H7 (cell line): ENCODE measurements at regions not wholly inside any gene's neighbourhood (a gene's known extent, or its start where the extent isn't known, plus 50 kb on each side); places are given as distances from the start of the nearest gene placed in this dataset.

Source experiments
- DNase-seq: peaks from one replicate; pipeline ENCODE4 v3.0.0; 2012
- H3K27me3 ChIP-seq: 2 replicates; pipeline ENCODE4 v1.6.0; 2011; ENCODE audit warnings: mild to moderate bottlenecking, low read length; ENCODE audit not compliant: control insufficient read depth, insufficient read depth
- H3K36me3 ChIP-seq: replicated peaks from 2 replicates; pipeline ENCODE4 v1.5.1; 2011; ENCODE audit warnings: low read length; ENCODE audit not compliant: control insufficient read depth, insufficient read depth
- H3K4me3 ChIP-seq: 2 replicates; pipeline ENCODE4 v1.5.1; 2011; ENCODE audit warnings: low read depth, mild to moderate bottlenecking, control low read depth, low read length, moderate library complexity; ENCODE audit not compliant: insufficient read depth

- Histone ChIP-seq H3K36me3 (no peaks in the 10 kb centered on the region), H3K4me3 (no peak overlapping the region), H3K27me3 (no peaks in the 10 kb centered on the region)
- no peak for DNase-seq
These were observed 173.6 kb upstream of the AKR1E2 start for GRCh38 chr10:4652111-4653010.

DNA sequence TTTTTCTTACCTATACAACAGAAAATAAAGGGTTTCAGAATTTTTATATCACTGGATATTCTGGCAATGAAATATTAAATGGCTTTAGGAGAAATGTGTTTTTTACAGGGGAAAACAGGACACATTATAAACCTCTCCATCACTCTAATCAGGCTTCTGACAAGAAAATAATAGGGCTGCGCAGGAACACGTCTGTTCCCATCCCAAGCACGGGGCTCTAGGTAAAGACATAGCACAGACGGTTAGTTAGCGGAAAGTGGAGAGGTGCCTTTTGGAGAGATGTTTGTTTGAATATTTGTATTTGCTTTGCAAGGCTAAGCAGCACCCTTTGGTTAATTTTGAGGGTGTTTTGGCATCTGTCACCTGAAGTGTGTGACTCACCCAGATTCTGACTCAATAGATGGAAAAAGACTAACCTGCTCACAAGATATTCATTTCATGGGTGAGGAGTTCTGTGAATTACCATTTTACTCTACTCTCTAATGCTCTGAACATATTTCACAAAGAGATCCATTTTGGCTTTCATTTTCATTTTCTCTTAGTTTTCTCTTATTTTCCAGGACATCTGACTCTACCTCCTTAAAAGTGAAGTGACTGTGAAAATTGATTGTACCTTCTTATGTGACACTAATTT is 174.5 kb upstream of the AKR1E2 start:
- H3K36me3 ChIP-seq: no peaks in the 10 kb centered on the region
- no peak overlapping the region for H3K4me3 ChIP-seq
- H3K27me3 ChIP-seq: no peaks in the 10 kb centered on the region
- DNase-seq: no peak

GRCh38 chr10:4650582-4650981 is 175.4 kb upstream of the AKR1E2 start:
- H3K27me3 ChIP-seq: no peaks in the 10 kb centered on the region
- no peaks in the 10 kb centered on the region for H3K36me3 ChIP-seq
- no peak for DNase-seq
- H3K4me3 ChIP-seq: no peak overlapping the region

- H3K4me3 ChIP-seq: no peak overlapping the region
- no peaks in the 10 kb centered on the region for H3K27me3 ChIP-seq
- DNase-seq: no peak
- H3K36me3 ChIP-seq: no peaks in the 10 kb centered on the region
These were observed 176.0 kb upstream of the AKR1E2 start for GRCh38 chr10:4649886-4650508.

GRCh38 chr10:4649471-4649870 is 176.5 kb upstream of the AKR1E2 start:
- DNase-seq: no peak
- H3K27me3 ChIP-seq: no peaks in the 10 kb centered on the region
- H3K36me3 ChIP-seq: no peaks in the 10 kb centered on the region
- no peak overlapping the region for H3K4me3 ChIP-seq

GRCh38 chr10:4648999-4649398 is 177.0 kb upstream of the AKR1E2 start:
- no peaks in the 10 kb centered on the region for H3K27me3 ChIP-seq
- H3K36me3 ChIP-seq: no peaks in the 10 kb centered on the region
- H3K4me3 ChIP-seq: no peak overlapping the region
- DNase-seq: no peak

GRCh38 chr10:4647109-4647785 is 178.8 kb upstream of the AKR1E2 start:
- Histone ChIP-seq H3K27me3 (no peaks in the 10 kb centered on the region), H3K4me3 (no peak overlapping the region)
- no peak for DNase-seq

DNA sequence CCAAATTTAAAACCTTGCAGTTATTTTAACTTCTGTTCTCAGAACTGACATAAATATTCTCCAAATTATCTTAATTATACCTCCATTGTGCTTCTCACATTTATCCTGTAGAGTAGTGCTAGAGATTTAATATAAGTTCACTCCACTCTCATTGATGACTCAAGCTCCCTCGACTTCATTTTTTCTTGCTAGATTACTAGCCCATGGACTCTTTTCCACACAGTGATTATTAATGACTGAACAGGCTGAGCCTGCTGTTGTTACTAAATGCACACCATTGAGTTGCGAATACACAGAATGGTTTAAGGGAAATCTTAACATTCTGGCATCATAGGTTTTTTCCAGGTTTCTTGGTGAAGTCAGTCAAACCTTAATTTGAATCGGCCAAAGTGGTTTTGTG is 179.5 kb upstream of the AKR1E2 start:
- Histone ChIP-seq H3K4me3 (no peak overlapping the region), H3K36me3 (no peaks in the 10 kb centered on the region), H3K27me3 (no peaks in the 10 kb centered on the region)
- DNase-seq: no peak

More at GRCh38 chr10:4647109-4647785, 178.8 kb upstream of the AKR1E2 start:
- no peaks in the 10 kb centered on the region for H3K36me3 ChIP-seq

DNA sequence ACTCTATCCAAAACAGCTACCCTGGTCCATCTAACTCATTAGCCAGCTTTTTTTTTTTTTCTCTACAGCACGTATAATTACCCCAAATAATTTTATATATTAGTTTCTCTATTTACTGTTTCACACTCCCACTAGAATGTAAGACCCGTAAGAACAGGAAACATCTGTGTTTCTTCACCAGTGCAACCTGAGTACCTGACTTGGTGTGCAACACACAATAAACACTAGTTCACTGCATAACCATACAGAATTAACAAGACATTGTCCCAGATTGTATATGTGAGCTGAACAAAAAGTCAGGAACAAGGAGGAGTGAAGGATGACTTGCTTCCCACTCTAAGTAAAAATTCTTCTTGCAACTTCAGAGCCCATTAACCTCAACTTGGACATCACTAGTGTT is 180.2 kb upstream of the AKR1E2 start:
- H3K4me3 ChIP-seq: no peak overlapping the region
- DNase-seq: no peak
- H3K27me3 ChIP-seq: no peaks in the 10 kb centered on the region
- no peaks in the 10 kb centered on the region for H3K36me3 ChIP-seq

DNA sequence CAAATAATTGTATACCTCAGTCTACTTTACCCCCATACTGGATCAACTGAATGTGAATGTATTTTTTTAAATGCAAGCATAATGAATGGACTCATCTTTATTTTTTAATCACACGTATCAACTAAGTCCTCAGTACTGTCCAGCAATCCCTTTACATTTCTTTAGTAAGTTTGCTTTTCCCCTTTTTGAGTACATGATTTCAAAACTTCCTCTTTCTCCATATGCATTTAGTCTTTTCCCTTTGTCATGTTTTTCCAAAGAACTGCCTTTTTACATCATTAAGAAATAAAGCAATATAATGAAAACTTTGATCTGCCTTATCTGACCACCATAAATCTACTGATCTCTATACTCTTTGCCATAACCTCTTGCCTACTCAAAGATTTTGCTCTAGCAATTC is 182.5 kb upstream of the AKR1E2 start:
- Histone ChIP-seq H3K4me3 (no peak overlapping the region), H3K36me3 (no peaks in the 10 kb centered on the region), H3K27me3 (no peaks in the 10 kb centered on the region)
- DNase-seq: no peak

DNA sequence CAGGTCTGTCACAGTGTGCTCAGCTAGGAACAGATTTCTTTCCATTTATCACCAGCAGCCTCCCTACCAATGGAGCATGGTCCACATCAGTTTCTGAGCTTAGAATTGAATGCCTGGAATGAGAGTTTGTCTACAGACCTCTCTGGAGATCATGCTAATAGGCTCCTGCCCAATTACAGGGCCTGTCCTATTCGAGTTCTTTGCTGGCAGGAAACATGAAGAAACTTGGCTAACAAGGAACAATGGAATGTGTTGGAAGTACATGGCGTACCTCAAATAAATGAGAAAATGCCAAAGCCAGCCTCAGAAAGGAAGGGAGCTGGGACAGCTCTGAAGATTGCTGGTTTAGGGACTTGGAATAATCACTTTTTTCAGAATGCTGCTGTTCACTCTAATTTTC is 186.0 kb upstream of the AKR1E2 start:
- Histone ChIP-seq H3K4me3 (no peak overlapping the region), H3K27me3 (no peaks in the 10 kb centered on the region), H3K36me3 (no peaks in the 10 kb centered on the region)
- DNase-seq: no peak

DNA sequence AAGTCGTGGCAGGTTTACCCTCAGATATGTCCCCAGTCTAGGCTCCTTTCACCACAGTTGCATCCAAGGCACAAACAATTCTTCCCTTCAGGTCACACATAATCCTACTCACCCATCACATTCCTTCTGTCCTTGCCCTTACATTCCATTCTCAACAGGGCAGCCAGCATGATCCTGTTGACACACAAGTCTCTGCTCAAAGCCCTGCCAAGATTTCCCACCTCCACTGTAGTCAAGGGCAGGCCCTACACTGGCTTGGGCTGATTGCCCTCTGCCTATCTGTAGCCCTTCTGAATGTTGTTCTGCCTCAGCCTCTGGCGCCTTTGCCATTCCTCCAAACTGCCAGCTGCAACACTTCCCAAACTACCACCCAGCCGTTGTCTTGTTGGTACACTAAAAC is 187.9 kb upstream of the AKR1E2 start:
- Histone ChIP-seq H3K27me3 (no peaks in the 10 kb centered on the region), H3K4me3 (no peak overlapping the region), H3K36me3 (no peaks in the 10 kb centered on the region)
- no peak for DNase-seq

DNA sequence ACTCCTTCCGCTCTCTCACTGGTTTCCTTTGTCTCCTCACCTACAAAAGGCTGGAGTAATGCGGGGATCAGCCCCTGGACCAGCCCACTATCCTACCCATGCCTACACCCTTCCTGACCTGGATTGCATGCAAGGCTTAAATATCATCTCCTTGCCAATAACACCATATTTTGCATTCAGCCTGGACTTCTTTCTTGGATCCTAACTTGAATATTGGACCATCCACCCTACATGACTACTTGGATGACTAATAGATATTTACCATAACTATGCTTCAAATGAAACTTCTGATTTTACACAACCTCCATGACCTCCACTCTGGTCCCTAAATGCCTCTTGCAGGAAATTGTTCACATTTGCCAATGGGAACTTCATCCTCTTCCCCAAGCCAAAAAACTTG is 188.3 kb upstream of the AKR1E2 start:
- H3K4me3 ChIP-seq: no peak overlapping the region
- H3K36me3 ChIP-seq: no peaks in the 10 kb centered on the region
- DNase-seq: no peak
- H3K27me3 ChIP-seq: no peaks in the 10 kb centered on the region

DNA sequence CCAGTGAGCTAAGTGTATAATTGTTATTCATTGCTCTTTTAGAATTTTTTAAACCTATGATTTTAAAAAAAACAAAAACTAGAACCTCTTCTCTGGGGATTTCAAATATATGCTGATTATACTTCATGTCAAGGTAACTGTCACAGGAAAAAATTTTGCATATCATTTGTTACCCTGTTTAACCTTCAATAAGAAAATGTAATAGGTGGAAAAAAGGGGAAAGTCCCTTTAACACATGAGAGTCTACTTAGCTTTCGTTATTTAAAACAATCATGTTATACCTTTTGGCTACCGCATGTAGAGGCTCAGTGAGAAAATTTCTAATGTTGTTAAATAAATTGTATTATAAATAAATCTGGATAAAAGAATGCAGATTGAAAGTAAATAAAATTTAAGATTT is 190.1 kb upstream of the AKR1E2 start:
- Histone ChIP-seq H3K27me3 (no peaks in the 10 kb centered on the region), H3K4me3 (no peak overlapping the region), H3K36me3 (no peaks in the 10 kb centered on the region)
- no peak for DNase-seq
